CD14-positive monocyte (primary cell): ENCODE measurements at regions not wholly inside any gene's neighbourhood (a gene's known extent, or its start where the extent isn't known, plus 50 kb on each side); places are given as distances from the start of the nearest gene placed in this dataset.

Experiments
- DNase-seq, 3 donors: peaks; one replicate each; pipeline ENCODE4 v3.0.0-alpha.2; 2011 to 2022
- H2AFZ ChIP-seq: 2 replicates; pipeline ENCODE4 v1.6.0; 2012; ENCODE audit warnings: mild to moderate bottlenecking, low read depth, low read length, inconsistent platforms; ENCODE audit not compliant: insufficient read depth, poor library complexity, severe bottlenecking
- H3K27ac ChIP-seq, 2 donors: 1 replicate in 1 of 2; 2 replicates in 1 of 2; pipeline ENCODE4 v1.5.1; 2012 to 2013; ENCODE audit warnings: low read length in 2 of 2, control low read depth in 1 of 2, inconsistent platforms in 1 of 2, low read depth in 1 of 2, mild to moderate bottlenecking in 1 of 2
- H3K27me3 ChIP-seq, 2 donors: one replicate each; pipeline versions ENCODE4 v1.6.0 to v1.6.1; 2011 to 2013; ENCODE audit warnings: low read length in 2 of 2; ENCODE audit not compliant: control insufficient read depth in 2 of 2, insufficient read depth in 2 of 2
- H3K36me3 ChIP-seq, 2 donors: replicated peaks in 1 of 2; 1 replicate in 1 of 2; 2 replicates in 1 of 2; pipeline versions ENCODE4 v1.5.1 to v1.6.1; 2012 to 2013; ENCODE audit warnings: low read length in 2 of 2, control low read depth in 1 of 2, inconsistent platforms in 1 of 2, mild to moderate bottlenecking in 1 of 2; ENCODE audit not compliant: insufficient read depth in 2 of 2, control insufficient read depth in 1 of 2
- H3K4me1 ChIP-seq, 2 donors: 1 replicate in 1 of 2; 2 replicates in 1 of 2; pipeline versions ENCODE4 v1.5.1 to v1.6.1; 2012 to 2013; ENCODE audit warnings: low read length in 2 of 2, control low read depth in 1 of 2, inconsistent platforms in 1 of 2, mild to moderate bottlenecking in 1 of 2, moderate library complexity in 1 of 2; ENCODE audit not compliant: insufficient read depth in 2 of 2, control insufficient read depth in 1 of 2
- H3K4me2 ChIP-seq: replicated peaks from 2 replicates; pipeline ENCODE3; 2012; ENCODE audit warnings: low read length, moderate library complexity, mild to moderate bottlenecking; ENCODE audit not compliant: poor library complexity, severe bottlenecking; ENCODE audit errors: extremely low read depth
- H3K4me3 ChIP-seq, 3 experiments: fragments of 200-600 bp in 1 of 3; sonication (generic) in 1 of 3; replicated peaks in 1 of 3; 1 replicate in 2 of 3; 2 replicates in 1 of 3; pipeline ENCODE4 v1.5.1; 2011 to 2013; ENCODE audit warnings: low read length in 3 of 3, mild to moderate bottlenecking in 3 of 3, control low read depth in 2 of 3, low read depth in 2 of 3, inconsistent platforms in 1 of 3, moderate library complexity in 1 of 3
- H3K79me2 ChIP-seq: 2 replicates; pipeline ENCODE4 v1.6.0; 2012; ENCODE audit warnings: mild to moderate bottlenecking, control low read depth, inconsistent platforms, low read length, moderate library complexity; ENCODE audit not compliant: insufficient read depth
- H3K9ac ChIP-seq: 2 replicates; pipeline ENCODE4 v1.6.0; 2017; ENCODE audit warnings: low read length, mild to moderate bottlenecking; ENCODE audit not compliant: insufficient read depth, poor library complexity, severe bottlenecking
- H3K9me3 ChIP-seq, 2 donors: replicated peaks in 1 of 2; 1 replicate in 1 of 2; 2 replicates in 1 of 2; pipeline versions ENCODE4 v1.5.1 to v1.6.1; 2012 to 2013; ENCODE audit warnings: low read length in 2 of 2, control low read depth in 1 of 2; ENCODE audit not compliant: control insufficient read depth in 1 of 2, insufficient read depth in 1 of 2
- H4K20me1 ChIP-seq: 2 replicates; pipeline ENCODE4 v1.6.0; 2012; ENCODE audit warnings: mild to moderate bottlenecking, low read length, control low read depth, moderate library complexity; ENCODE audit not compliant: insufficient read depth
- H3K27ac Mint-ChIP-seq, 7 donors: one replicate each; pipeline ENCODE4 v1.8.0; 2020; ENCODE audit warnings: mild to moderate bottlenecking in 7 of 7, mixed read lengths in 7 of 7, moderate library complexity in 6 of 7, inconsistent platforms in 2 of 7
- H3K27me3 Mint-ChIP-seq, 3 donors: one replicate each; pipeline ENCODE4 v1.8.0; 2021 to 2022; ENCODE audit warnings: low read depth in 3 of 3, mild to moderate bottlenecking in 3 of 3, mixed read lengths in 3 of 3, moderate library complexity in 3 of 3, inconsistent platforms in 1 of 3
- H3K36me3 Mint-ChIP-seq, 2 donors: one replicate each; pipeline ENCODE4 v1.8.0; 2020; ENCODE audit warnings: mixed read lengths in 2 of 2, inconsistent platforms in 1 of 2, mild to moderate bottlenecking in 1 of 2
- H3K4me1 Mint-ChIP-seq: one replicate; pipeline ENCODE4 v1.8.0; 2020; ENCODE audit warnings: mild to moderate bottlenecking, mixed read lengths
- H3K4me3 Mint-ChIP-seq, 2 donors: one replicate each; pipeline ENCODE4 v1.8.0; 2020; ENCODE audit warnings: mild to moderate bottlenecking in 2 of 2, mixed read lengths in 2 of 2, moderate library complexity in 1 of 2
- H3K9me3 Mint-ChIP-seq, 7 donors: one replicate each; pipeline ENCODE4 v1.8.0; 2020 to 2022; ENCODE audit warnings: mixed read lengths in 7 of 7, mild to moderate bottlenecking in 6 of 7, moderate library complexity in 6 of 7, inconsistent platforms in 2 of 7
- WGBS: methylation state at CpG from one replicate; pipeline ENCODE4 v1.1.5; 2013; ENCODE audit warnings: missing lambda C conversion rate; ENCODE audit not compliant: insufficient coverage; 5-methylcytosine and 5-hydroxymethylcytosine counted together
- intact Hi-C, 2 donors: fragments of 100-400 bp; cut with micrococcal nuclease; formaldehyde crosslinking; loops; one replicate each; pipeline versions ENCODE4 v1.15.0 to v1.15.1; 2023
- TF ChIP-seq, protein P1 (sequence below): fragments of 200-600 bp; IDR thresholded peaks from one replicate; pipeline ENCODE4 v1.8.0; 2022; ENCODE audit warnings: antibody characterized with exemption, mild to moderate bottlenecking

DNA sequence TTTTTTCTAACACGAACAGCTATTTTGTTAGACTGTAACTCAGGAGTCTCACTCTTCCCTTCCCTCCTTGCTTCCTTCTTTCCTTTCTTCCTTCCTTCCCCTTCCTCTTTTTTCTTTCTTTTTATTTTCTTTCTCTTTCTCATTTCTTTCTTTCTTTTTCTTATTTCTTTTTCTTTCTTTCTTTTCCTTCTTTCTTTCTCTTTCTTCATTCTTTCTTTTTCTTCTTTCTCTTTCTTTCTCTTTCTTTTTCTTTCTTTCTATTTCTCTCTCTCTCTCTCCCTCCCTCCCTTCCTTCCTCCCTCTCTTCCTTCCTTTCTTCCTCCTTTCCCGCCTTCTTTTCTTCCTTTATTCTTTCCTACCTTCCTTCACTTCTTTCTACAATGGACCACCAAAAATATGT, 1443.0 kb upstream of the LRRTM3 start:
- H3K9me3 ChIP-seq, result peaks cover 0 to 3% of the 10 kb centered on the region in 2 donors
- TF ChIP-seq, protein P1, sequence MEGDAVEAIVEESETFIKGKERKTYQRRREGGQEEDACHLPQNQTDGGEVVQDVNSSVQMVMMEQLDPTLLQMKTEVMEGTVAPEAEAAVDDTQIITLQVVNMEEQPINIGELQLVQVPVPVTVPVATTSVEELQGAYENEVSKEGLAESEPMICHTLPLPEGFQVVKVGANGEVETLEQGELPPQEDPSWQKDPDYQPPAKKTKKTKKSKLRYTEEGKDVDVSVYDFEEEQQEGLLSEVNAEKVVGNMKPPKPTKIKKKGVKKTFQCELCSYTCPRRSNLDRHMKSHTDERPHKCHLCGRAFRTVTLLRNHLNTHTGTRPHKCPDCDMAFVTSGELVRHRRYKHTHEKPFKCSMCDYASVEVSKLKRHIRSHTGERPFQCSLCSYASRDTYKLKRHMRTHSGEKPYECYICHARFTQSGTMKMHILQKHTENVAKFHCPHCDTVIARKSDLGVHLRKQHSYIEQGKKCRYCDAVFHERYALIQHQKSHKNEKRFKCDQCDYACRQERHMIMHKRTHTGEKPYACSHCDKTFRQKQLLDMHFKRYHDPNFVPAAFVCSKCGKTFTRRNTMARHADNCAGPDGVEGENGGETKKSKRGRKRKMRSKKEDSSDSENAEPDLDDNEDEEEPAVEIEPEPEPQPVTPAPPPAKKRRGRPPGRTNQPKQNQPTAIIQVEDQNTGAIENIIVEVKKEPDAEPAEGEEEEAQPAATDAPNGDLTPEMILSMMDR, result peak; percentile 11
- DNase-seq, result no peak
- H3K27me3 ChIP-seq, result no peaks in the 10 kb centered on the region
- WGBS, result 100% methylated on average over 1 of the region's 2 CpGs
- H3K4me2 ChIP-seq, result no peak overlapping the region
- peaks cover 0 to 2% (median 0%) of the 10 kb centered on the region in 3 donors for H3K27me3 Mint-ChIP-seq
- H3K79me2 ChIP-seq, result no peaks in the 10 kb centered on the region
- H3K27ac ChIP-seq, result no peak overlapping the region
- H3K9ac ChIP-seq, result no peak overlapping the region
- no peaks in the 10 kb centered on the region for H3K4me1 ChIP-seq
- H3K36me3 Mint-ChIP-seq, result no peaks in the 10 kb centered on the region
- no peak overlapping the region for H3K27ac Mint-ChIP-seq
- H3K4me3 Mint-ChIP-seq, result no peak overlapping the region
- no peak overlapping the region for H3K4me3 ChIP-seq
- H3K36me3 ChIP-seq, result no peaks in the 10 kb centered on the region
- H2AFZ ChIP-seq, result no peak overlapping the region
- intact Hi-C loops, result no loop called here
- peaks cover 0 to 3% (median 0%) of the 10 kb centered on the region in 7 donors for H3K9me3 Mint-ChIP-seq
- H4K20me1 ChIP-seq, result no peaks in the 10 kb centered on the region
- no peaks in the 10 kb centered on the region for H3K4me1 Mint-ChIP-seq

DNA sequence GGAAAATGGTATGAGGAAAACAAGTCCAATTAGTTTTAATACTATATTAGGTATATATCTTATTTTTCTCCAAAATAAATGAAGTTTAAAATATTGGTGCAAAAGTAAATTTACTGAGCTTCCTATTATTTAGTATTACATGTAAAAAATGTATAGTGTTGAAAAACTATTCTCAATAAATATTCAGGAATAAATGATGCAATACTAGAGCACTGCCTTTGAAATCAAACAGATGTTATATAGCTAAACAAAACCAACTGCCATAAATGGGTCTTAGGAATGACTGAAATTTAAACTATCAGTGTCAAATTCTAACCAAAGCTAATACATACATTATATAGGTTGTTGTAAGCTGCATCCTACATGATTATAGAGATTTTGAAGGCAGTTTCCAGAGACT, 1434.0 kb upstream of the LRRTM3 start:
- Histone ChIP-seq H3K27ac (no peak overlapping the region), H3K27me3 (no peaks in the 10 kb centered on the region), H3K36me3 (no peaks in the 10 kb centered on the region), H3K79me2 (no peaks in the 10 kb centered on the region), H3K9ac (no peak overlapping the region), H2AFZ (no peak overlapping the region), H3K4me1 (no peaks in the 10 kb centered on the region), H3K4me2 (no peak overlapping the region), H3K9me3 (peaks cover 0 to 4% of the 10 kb centered on the region in 2 donors), H3K4me3 (no peak overlapping the region), H4K20me1 (no peaks in the 10 kb centered on the region)
- Mint-ChIP-seq H3K36me3 (no peaks in the 10 kb centered on the region), H3K9me3 (peaks cover 0 to 7% (median 4%) of the 10 kb centered on the region in 7 donors), H3K4me1 (no peaks in the 10 kb centered on the region), H3K27me3 (no peaks in the 10 kb centered on the region), H3K27ac (no peak overlapping the region), H3K4me3 (no peak overlapping the region)
- intact Hi-C loops, result no loop called here
- no peak for DNase-seq
- TF ChIP-seq, protein P1, result no peak
